Activated naive CD8-positive, alpha-beta T cell treated with anti-CD3 and anti-CD28 coated beads, Interleukin-2, amount 50 U/mL, for 24 hours (primary cell): ENCODE measurements at regions not wholly inside any gene's neighbourhood (a gene's known extent, or its start where the extent isn't known, plus 50 kb on each side); places are given as distances from the start of the nearest gene placed in this dataset.
A peak's percentile ranks its signal among the peaks of the same experiment; 100 is the strongest.

Experiments used
- ATAC-seq: fragments of 150-1000 bp; cut with Tn5 transposase; one replicate; pipeline ENCODE4 v1.10.0; 2021
- DNase-seq: peaks from one replicate; pipeline ENCODE4 v3.0.0; 2021
- H3K27ac Mint-ChIP-seq: one replicate; pipeline ENCODE4 v1.8.0; 2021; ENCODE audit warnings: mild to moderate bottlenecking, mixed read lengths
- H3K27me3 Mint-ChIP-seq: one replicate; pipeline ENCODE4 v1.8.0; 2021; ENCODE audit warnings: mixed read lengths
- H3K36me3 Mint-ChIP-seq: one replicate; pipeline ENCODE4 v1.8.0; 2021; ENCODE audit warnings: low read depth, mixed read lengths
- H3K4me1 Mint-ChIP-seq: one replicate; pipeline ENCODE4 v1.8.0; 2021; ENCODE audit warnings: mixed read lengths
- H3K4me3 Mint-ChIP-seq: one replicate; pipeline ENCODE4 v1.8.0; 2021; ENCODE audit warnings: mild to moderate bottlenecking, moderate library complexity, mixed read lengths
- H3K9me3 Mint-ChIP-seq: one replicate; pipeline ENCODE4 v1.8.0; 2021; ENCODE audit warnings: mixed read lengths

- H3K9me3 Mint-ChIP-seq = no peaks in the 10 kb centered on the region
- no peaks in the 10 kb centered on the region for H3K4me1 Mint-ChIP-seq
- DNase-seq = no peak
- H3K27ac Mint-ChIP-seq = no peak overlapping the region
- no peak for ATAC-seq
- peaks cover 17% of the 10 kb centered on the region for H3K27me3 Mint-ChIP-seq
- no peak overlapping the region for H3K4me3 Mint-ChIP-seq
- no peaks in the 10 kb centered on the region for H3K36me3 Mint-ChIP-seq
Observed at GRCh38 chr1:30253807-30254440, 469.5 kb downstream of the MATN1 start.

DNA sequence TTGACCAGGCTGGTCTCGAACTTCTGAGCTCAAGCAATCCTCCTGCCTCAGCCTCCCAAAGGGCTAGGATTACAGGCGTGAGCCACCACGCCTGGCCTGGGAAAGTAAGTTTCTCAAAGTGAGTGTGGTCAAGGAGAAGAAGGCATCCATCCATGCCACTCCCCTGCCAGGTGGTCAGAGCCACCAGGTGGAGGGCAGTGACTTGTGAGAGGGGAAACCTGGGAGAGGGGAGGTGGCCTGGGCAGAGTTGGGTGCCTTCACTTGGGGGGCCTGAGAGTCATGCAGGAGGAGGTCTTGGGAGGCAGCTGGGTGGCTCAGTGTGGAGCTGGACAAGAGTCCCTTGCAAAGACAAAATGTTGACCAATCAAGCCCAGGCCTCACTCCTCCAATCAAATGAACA, 470.0 kb downstream of the MATN1 start:
- Mint-ChIP-seq H3K27ac (no peak overlapping the region), H3K4me1 (no peaks in the 10 kb centered on the region), H3K27me3 (peaks cover 13% of the 10 kb centered on the region), H3K36me3 (no peaks in the 10 kb centered on the region), H3K9me3 (no peaks in the 10 kb centered on the region), H3K4me3 (no peak overlapping the region)
- no peak for DNase-seq
- ATAC-seq = no peak

- Mint-ChIP-seq H3K27ac (no peak overlapping the region), H3K9me3 (no peaks in the 10 kb centered on the region), H3K27me3 (peaks cover 11% of the 10 kb centered on the region), H3K4me1 (no peaks in the 10 kb centered on the region), H3K4me3 (no peak overlapping the region), H3K36me3 (no peaks in the 10 kb centered on the region)
- ATAC-seq = no peak
- DNase-seq = no peak
Observed at GRCh38 chr1:30250984-30251850, 472.2 kb downstream of the MATN1 start.

DNA sequence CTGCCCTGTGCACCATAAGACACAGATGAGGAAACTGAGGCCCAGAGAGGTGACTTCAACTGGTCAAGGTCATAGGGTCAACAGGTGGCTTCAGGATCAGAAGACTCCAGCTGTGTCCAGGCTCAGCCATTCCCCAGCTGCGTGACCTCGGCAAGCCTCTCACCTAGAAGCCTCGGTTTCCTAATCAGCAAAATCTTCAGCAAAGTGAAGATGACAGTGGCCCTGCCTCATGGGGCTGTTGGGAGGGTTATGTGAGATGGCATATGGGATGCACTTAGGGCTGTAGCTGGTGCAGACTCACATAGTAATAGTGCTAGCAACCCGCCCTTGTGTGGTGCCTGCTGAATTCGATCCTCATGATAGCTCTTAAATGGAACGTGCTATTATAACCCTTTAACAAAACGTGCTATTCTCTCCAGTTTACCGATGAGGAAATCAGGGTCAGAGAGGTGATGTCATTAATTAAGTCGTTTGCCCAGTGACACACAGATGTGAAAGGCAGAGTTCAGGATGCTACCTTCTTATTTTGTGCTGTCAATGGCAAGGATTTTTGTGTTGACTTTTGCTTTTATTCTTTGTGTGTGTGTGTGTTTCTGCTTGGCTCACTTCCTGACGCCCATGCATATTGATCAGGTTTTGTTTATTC, 472.9 kb downstream of the MATN1 start:
- H3K27ac Mint-ChIP-seq = no peak overlapping the region
- H3K36me3 Mint-ChIP-seq = no peaks in the 10 kb centered on the region
- no peaks in the 10 kb centered on the region for H3K4me1 Mint-ChIP-seq
- H3K27me3 Mint-ChIP-seq = peaks cover 13% of the 10 kb centered on the region
- DNase-seq = no peak
- ATAC-seq = no peak
- H3K4me3 Mint-ChIP-seq = no peak overlapping the region
- no peaks in the 10 kb centered on the region for H3K9me3 Mint-ChIP-seq

GRCh38 chr1:30249446-30250337, 473.7 kb downstream of the MATN1 start:
- Mint-ChIP-seq H3K27ac (no peak overlapping the region), H3K4me1 (no peaks in the 10 kb centered on the region), H3K27me3 (peaks cover 11% of the 10 kb centered on the region), H3K36me3 (no peaks in the 10 kb centered on the region), H3K4me3 (no peak overlapping the region), H3K9me3 (no peaks in the 10 kb centered on the region)
- no peak for ATAC-seq
- DNase-seq = no peak

DNA sequence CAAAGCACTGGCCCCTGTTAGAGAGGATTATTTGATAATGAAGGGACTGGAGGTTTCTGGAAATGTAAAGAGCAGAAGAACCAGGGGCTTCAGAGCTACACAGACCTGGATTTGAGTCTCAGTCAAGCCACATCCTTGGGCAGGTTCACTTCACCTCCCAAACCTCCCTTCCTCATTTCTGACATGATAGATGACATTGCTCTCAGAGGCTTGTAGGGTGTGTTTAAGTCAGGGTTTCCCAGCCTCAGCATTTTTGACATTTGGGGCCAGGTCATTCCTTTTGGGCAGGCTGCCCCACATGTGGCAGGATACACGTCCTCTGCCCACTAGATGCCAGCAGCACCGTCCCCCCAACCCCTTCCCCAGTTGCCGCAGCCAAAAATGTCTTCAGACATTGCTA, 474.6 kb downstream of the MATN1 start:
- DNase-seq = no peak
- H3K4me3 Mint-ChIP-seq = no peak overlapping the region
- H3K27ac Mint-ChIP-seq = no peak overlapping the region
- peaks cover 15% of the 10 kb centered on the region for H3K27me3 Mint-ChIP-seq
- no peaks in the 10 kb centered on the region for H3K4me1 Mint-ChIP-seq
- H3K9me3 Mint-ChIP-seq = no peaks in the 10 kb centered on the region
- no peaks in the 10 kb centered on the region for H3K36me3 Mint-ChIP-seq
- no peak for ATAC-seq

DNA sequence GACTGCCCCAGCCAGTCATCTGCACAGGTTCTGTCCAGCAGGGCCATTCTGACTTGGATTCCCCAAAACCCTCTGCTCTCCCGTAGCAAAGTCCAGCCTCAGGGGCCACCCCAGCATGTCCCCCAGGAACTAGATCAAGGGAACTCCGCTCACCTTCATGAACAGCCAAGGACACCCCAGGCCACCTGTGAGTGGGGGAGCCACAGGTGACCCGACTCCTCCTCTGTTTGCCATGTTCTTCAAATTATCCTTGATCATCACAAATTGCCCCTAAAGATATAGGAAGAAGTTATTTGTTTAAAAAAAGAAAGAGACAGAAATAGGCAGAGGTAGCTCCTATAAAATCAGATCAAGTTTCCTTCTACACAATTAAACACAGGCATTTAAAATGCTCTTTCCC, 475.0 kb downstream of the MATN1 start:
- no peak for DNase-seq
- Mint-ChIP-seq H3K4me1 (no peaks in the 10 kb centered on the region), H3K27ac (no peak overlapping the region), H3K27me3 (peaks cover 15% of the 10 kb centered on the region), H3K36me3 (no peaks in the 10 kb centered on the region), H3K4me3 (no peak overlapping the region), H3K9me3 (no peaks in the 10 kb centered on the region)
- ATAC-seq = no peak

- Mint-ChIP-seq H3K9me3 (no peaks in the 10 kb centered on the region), H3K4me1 (no peaks in the 10 kb centered on the region), H3K27ac (no peak overlapping the region), H3K36me3 (no peaks in the 10 kb centered on the region), H3K4me3 (no peak overlapping the region), H3K27me3 (peaks cover 24% of the 10 kb centered on the region)
- no peak for DNase-seq
- no peak for ATAC-seq
Observed at GRCh38 chr1:30244801-30245200, 478.6 kb downstream of the MATN1 start.

DNA sequence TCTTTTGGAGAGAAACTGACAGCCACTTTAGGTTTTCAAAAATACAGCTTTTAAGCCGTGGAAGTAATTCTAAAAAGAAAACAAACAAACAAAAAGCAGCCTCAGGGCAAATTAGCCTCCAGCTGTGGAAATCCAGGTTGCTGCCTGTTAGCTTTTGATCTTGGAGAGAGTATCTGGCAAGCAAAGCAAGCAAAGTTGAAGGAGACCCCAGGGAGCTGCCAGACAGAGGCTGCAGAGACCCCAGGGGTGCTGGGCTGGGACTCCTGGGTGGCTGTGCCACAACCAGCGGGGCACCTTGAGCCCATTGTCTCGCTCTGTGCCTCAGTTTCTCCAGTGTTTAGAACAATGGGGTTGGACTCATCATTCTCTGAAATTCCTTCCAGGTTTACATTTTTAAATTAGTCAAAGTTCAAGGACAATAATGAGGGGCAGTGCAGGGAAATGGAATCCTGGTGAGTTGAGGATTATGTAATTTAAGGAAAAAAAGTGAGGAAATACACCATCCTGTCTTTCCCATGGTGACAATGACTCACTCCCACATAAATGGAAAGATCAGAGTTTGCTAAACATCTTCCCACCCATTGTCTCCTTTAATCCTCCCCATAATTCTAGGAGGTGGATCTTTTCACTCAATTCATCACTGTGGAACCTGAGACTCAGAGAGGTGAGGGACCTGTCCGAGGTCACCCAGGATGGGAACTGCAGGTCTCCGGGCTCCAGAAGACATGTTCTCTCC, 480.5 kb downstream of the MATN1 start:
- H3K27me3 Mint-ChIP-seq = peaks cover 22% of the 10 kb centered on the region
- no peak overlapping the region for H3K4me3 Mint-ChIP-seq
- H3K36me3 Mint-ChIP-seq = no peaks in the 10 kb centered on the region
- H3K9me3 Mint-ChIP-seq = peaks cover 5% of the 10 kb centered on the region
- DNase-seq (no peak), ATAC-seq (no peak)
- H3K27ac Mint-ChIP-seq = no peak overlapping the region
- no peaks in the 10 kb centered on the region for H3K4me1 Mint-ChIP-seq

- peaks cover 22% of the 10 kb centered on the region for H3K27me3 Mint-ChIP-seq
- peaks cover 5% of the 10 kb centered on the region for H3K9me3 Mint-ChIP-seq
- H3K36me3 Mint-ChIP-seq = no peaks in the 10 kb centered on the region
- H3K4me1 Mint-ChIP-seq = no peaks in the 10 kb centered on the region
- H3K4me3 Mint-ChIP-seq = no peak overlapping the region
- DNase-seq (no peak), ATAC-seq (no peak)
- no peak overlapping the region for H3K27ac Mint-ChIP-seq
Observed at GRCh38 chr1:30242168-30242567, 481.2 kb downstream of the MATN1 start.

DNA sequence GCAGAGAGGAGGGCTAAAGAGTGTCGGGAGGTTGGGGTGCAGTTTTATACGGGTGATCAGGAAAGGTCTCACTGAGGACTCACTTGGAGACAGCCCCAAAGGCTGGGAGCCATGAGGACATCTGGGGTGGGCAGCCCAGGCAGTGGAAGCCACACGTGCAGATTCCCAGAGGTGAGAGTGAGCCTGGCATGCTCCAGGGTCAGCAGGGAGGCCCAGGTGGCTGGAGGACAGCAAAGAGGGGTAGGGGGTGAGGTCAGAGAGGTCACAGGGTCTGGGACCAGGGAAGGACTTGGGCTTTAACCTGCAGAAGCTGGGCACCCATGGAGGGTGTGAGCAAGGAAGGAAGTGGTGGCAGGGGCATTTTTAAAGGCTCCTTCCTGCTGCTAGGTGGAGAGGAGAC, 481.7 kb downstream of the MATN1 start:
- Mint-ChIP-seq H3K4me3 (no peak overlapping the region), H3K27ac (no peak overlapping the region), H3K36me3 (no peaks in the 10 kb centered on the region), H3K4me1 (no peaks in the 10 kb centered on the region), H3K9me3 (peaks cover 5% of the 10 kb centered on the region), H3K27me3 (peaks cover 22% of the 10 kb centered on the region)
- ATAC-seq = no peak
- no peak for DNase-seq

DNA sequence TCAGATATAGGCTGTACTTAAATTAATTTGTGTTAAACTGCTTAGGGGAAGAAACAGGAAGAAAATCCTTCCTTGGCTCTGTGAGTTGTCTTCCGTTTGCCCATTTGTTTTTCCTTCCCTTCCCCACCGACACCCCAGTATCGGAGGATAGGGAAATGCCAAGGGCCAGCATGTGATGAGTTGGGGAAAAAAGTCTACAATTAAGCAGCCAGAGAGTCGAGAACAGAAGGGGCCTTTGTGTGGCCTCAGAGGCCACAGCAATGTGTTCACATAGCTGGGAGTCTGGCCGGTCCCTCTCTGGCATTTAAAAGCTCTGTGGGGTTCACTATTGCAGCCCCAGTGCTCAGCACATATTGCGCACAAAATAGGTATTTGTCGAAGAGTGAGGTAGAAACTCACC, 489.3 kb downstream of the MATN1 start:
- Mint-ChIP-seq H3K4me3 (no peak overlapping the region), H3K27ac (no peak overlapping the region), H3K4me1 (no peaks in the 10 kb centered on the region), H3K27me3 (peaks cover 1% of the 10 kb centered on the region), H3K9me3 (peaks cover 5% of the 10 kb centered on the region), H3K36me3 (no peaks in the 10 kb centered on the region)
- ATAC-seq = no peak
- no peak for DNase-seq

DNA sequence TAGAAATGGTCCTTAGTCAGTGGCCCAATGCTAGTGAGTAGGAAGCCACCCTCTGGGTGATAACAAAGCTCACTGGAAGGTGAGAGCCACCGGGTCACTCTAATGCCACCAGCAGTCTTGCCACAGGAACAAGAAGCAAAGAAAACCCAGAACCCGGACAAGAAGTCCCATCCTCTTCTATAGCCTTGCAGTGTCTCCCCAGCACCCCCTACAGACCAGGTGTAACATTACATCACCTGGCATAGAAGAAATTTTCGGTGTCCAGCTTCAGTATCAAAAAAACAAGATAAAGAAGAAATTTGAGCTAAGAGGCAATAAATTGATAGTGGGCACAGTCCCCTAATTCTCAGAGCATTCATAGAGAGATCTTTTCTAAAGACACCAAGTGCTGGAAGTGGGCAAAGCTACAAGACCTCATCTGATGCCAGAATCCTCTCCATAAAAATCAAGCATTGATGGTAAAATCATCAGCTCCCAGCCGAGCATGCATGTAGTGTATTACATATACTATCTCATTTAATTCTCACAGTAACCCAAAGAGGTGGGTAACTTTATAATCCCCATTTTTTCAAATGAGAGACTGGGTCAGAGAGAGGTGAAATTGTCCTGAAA, 491.0 kb downstream of the MATN1 start:
- DNase-seq (peak; percentile 15), ATAC-seq (no peak)
- no peak overlapping the region for H3K27ac Mint-ChIP-seq
- no peaks in the 10 kb centered on the region for H3K4me1 Mint-ChIP-seq
- no peaks in the 10 kb centered on the region for H3K36me3 Mint-ChIP-seq
- peaks cover 1% of the 10 kb centered on the region for H3K27me3 Mint-ChIP-seq
- H3K4me3 Mint-ChIP-seq = no peak overlapping the region
- no peaks in the 10 kb centered on the region for H3K9me3 Mint-ChIP-seq
